HL-60 (cell line): ENCODE measurements at regions not wholly inside any gene's neighbourhood (a gene's known extent, or its start where the extent isn't known, plus 50 kb on each side); places are given as distances from the start of the nearest gene placed in this dataset.

Experiments
- GABPA ChIP-seq: IDR thresholded peaks from 2 replicates; pipeline ENCODE4 v1.6.1; 2012; ENCODE audit warnings: low read depth
- POLR2AphosphoS5 ChIP-seq: IDR thresholded peaks from 2 replicates; pipeline ENCODE4 v1.6.1; 2012; ENCODE audit warnings: low read depth

GRCh38 chr9:1938675-1939170 is 76.4 kb upstream of the SMARCA2 start:
- TF ChIP-seq GABPA: no peak
- TF ChIP-seq POLR2AphosphoS5: no peak
